Osteoblast (primary cell): ENCODE measurements at regions not wholly inside any gene's neighbourhood (a gene's known extent, or its start where the extent isn't known, plus 50 kb on each side); places are given as distances from the start of the nearest gene placed in this dataset.

Experiments used
- DNase-seq: peaks from one replicate; pipeline ENCODE4 v3.0.0; 2011; ENCODE audit warnings: low spot score, mixed read lengths; ENCODE audit not compliant: insufficient read length; ENCODE audit errors: missing footprints
- H2AFZ ChIP-seq: 2 replicates; pipeline ENCODE4 v1.6.0; 2011; ENCODE audit warnings: mild to moderate bottlenecking, low read length
- H3K27ac ChIP-seq: 2 replicates; pipeline ENCODE4 v1.5.1; 2011; ENCODE audit warnings: mild to moderate bottlenecking, low read depth, low read length, moderate library complexity
- H3K27me3 ChIP-seq: 2 replicates; pipeline ENCODE4 v1.6.0; 2012; ENCODE audit warnings: mild to moderate bottlenecking, control low read depth, inconsistent platforms, low read length, moderate library complexity; ENCODE audit not compliant: insufficient read depth
- H3K36me3 ChIP-seq: 2 replicates; pipeline ENCODE4 v1.5.1; 2011; ENCODE audit warnings: mild to moderate bottlenecking, low read length, control low read depth, moderate library complexity; ENCODE audit not compliant: insufficient read depth
- H3K4me1 ChIP-seq: 2 replicates; pipeline ENCODE4 v1.5.1; 2011; ENCODE audit warnings: mild to moderate bottlenecking, low read length, control low read depth, moderate library complexity; ENCODE audit not compliant: insufficient read depth
- H3K4me2 ChIP-seq: 2 replicates; pipeline ENCODE4 v1.6.0; 2011; ENCODE audit warnings: mild to moderate bottlenecking, low read length; ENCODE audit not compliant: insufficient read depth
- H3K4me3 ChIP-seq: fragments of 200-600 bp; sonication (generic); 3 replicates; pipeline ENCODE4 v1.5.1; 2012; ENCODE audit warnings: mild to moderate bottlenecking, low read length, inconsistent platforms; ENCODE audit not compliant: insufficient read depth
- H3K79me2 ChIP-seq: 2 replicates; pipeline ENCODE4 v1.6.0; 2012; ENCODE audit warnings: mild to moderate bottlenecking, low read length, control low read depth, inconsistent platforms; ENCODE audit not compliant: insufficient read depth
- H3K9me3 ChIP-seq: 2 replicates; pipeline ENCODE4 v1.5.1; 2011; ENCODE audit warnings: low read depth, low read length, control low read depth
- H4K20me1 ChIP-seq: 2 replicates; pipeline ENCODE4 v1.6.0; 2012; ENCODE audit warnings: mild to moderate bottlenecking, low read length, control low read depth; ENCODE audit not compliant: insufficient read depth
- TF ChIP-seq, protein P1 (sequence below): IDR thresholded peaks from 2 replicates; pipeline ENCODE4 v1.5.1; 2011; ENCODE audit warnings: mild to moderate bottlenecking, low read depth, low read length, moderate library complexity; ENCODE audit errors: extremely low read depth

DNA sequence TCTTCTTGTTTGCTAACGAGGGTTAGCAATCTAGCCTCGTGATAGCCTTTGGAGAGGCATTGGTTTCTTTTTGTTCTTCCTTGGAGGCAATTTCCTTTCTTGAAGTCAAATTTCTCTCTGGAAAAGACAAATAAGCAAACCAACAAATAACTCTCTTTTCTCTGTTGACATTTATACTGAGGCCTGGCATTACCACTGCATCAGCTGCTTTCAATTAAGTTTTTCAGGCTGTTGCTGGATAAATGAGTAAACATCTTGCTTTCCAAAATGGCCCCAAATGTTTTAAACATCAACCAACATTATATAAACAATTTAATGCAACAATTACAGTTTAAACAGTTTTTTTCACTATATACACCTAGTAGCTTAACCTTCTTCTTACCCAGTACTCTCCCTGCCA is 264.4 kb downstream of the HTR1A start:
- no peaks in the 10 kb centered on the region for H3K79me2 ChIP-seq
- no peak overlapping the region for H2AFZ ChIP-seq
- TF ChIP-seq, protein P1, sequence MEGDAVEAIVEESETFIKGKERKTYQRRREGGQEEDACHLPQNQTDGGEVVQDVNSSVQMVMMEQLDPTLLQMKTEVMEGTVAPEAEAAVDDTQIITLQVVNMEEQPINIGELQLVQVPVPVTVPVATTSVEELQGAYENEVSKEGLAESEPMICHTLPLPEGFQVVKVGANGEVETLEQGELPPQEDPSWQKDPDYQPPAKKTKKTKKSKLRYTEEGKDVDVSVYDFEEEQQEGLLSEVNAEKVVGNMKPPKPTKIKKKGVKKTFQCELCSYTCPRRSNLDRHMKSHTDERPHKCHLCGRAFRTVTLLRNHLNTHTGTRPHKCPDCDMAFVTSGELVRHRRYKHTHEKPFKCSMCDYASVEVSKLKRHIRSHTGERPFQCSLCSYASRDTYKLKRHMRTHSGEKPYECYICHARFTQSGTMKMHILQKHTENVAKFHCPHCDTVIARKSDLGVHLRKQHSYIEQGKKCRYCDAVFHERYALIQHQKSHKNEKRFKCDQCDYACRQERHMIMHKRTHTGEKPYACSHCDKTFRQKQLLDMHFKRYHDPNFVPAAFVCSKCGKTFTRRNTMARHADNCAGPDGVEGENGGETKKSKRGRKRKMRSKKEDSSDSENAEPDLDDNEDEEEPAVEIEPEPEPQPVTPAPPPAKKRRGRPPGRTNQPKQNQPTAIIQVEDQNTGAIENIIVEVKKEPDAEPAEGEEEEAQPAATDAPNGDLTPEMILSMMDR: no peak
- DNase-seq: no peak
- H3K4me3 ChIP-seq: no peak overlapping the region
- H3K27ac ChIP-seq: no peak overlapping the region
- no peaks in the 10 kb centered on the region for H3K27me3 ChIP-seq
- no peaks in the 10 kb centered on the region for H3K4me1 ChIP-seq
- H3K9me3 ChIP-seq: peaks cover 2% of the 10 kb centered on the region
- H3K4me2 ChIP-seq: no peak overlapping the region
- H3K36me3 ChIP-seq: no peaks in the 10 kb centered on the region
- H4K20me1 ChIP-seq: no peaks in the 10 kb centered on the region

DNA sequence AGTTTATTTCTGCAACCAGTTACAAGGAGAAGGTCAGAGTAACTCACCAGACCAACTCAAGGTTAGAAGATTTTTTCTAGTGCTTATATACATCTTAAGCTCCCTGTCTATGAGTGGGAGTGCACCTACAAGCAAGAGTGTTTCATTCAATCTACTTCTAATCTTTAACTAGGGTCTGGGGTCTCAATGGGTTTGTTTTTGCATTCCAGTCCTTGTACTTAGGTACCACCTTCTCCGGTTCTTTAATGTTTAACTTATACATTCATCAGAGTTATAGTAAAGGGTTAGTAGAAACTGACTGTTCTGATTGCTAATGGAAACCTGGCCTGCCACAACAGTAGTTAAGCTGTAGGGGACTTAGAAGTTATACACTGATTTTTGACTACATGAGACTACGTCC is 271.7 kb downstream of the HTR1A start:
- Histone ChIP-seq H3K4me2 (no peak overlapping the region), H3K9me3 (no peaks in the 10 kb centered on the region)
- TF ChIP-seq, protein P1: no peak

DNA sequence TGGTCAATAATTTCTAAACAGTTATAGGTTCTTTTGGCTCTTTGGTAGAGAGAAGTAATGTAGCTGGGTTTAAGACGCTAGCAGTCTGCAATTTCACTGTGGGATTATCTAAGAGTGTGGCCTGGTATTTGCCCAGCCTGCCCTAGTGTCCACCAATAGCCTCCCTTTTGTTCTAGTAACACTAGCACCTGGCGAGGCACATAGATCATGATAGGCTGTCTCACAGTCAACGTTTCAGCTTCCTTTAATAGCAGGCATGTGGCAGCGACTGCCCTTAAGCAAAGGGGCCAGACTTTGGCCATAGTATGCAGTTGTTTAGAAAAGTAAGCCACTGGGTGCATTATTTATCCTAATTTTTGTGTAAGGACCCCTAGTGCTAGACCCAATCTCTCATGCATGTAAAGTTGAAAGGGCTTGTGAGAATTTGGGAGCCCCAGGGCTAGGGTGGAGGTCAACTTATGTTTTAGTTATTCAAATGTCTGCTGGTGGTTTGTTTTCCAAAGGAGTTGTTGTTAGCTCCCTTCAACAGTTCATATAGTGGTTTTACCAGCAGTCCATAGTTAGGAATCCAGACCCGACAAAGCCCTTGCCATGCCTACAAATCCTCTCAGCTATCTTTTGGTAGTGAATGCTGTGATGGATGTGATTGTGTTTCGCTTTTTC is 274.3 kb downstream of the HTR1A start:
- H2AFZ ChIP-seq: no peak overlapping the region
- H3K27me3 ChIP-seq: no peaks in the 10 kb centered on the region
- no peaks in the 10 kb centered on the region for H3K9me3 ChIP-seq
- no peak for DNase-seq
- no peaks in the 10 kb centered on the region for H4K20me1 ChIP-seq
- no peak overlapping the region for H3K4me2 ChIP-seq
- no peak overlapping the region for H3K4me3 ChIP-seq
- no peaks in the 10 kb centered on the region for H3K79me2 ChIP-seq
- H3K27ac ChIP-seq: no peak overlapping the region
- no peaks in the 10 kb centered on the region for H3K36me3 ChIP-seq
- TF ChIP-seq, protein P1: no peak
- H3K4me1 ChIP-seq: no peaks in the 10 kb centered on the region

More for the DNA sequence above, 271.7 kb downstream of the HTR1A start:
- H2AFZ ChIP-seq: no peak overlapping the region
- H3K4me1 ChIP-seq: no peaks in the 10 kb centered on the region
- H3K36me3 ChIP-seq: no peaks in the 10 kb centered on the region
- no peaks in the 10 kb centered on the region for H3K79me2 ChIP-seq
- no peaks in the 10 kb centered on the region for H3K27me3 ChIP-seq
- no peak for DNase-seq
- no peak overlapping the region for H3K4me3 ChIP-seq
- H3K27ac ChIP-seq: no peak overlapping the region
- H4K20me1 ChIP-seq: no peaks in the 10 kb centered on the region

DNA sequence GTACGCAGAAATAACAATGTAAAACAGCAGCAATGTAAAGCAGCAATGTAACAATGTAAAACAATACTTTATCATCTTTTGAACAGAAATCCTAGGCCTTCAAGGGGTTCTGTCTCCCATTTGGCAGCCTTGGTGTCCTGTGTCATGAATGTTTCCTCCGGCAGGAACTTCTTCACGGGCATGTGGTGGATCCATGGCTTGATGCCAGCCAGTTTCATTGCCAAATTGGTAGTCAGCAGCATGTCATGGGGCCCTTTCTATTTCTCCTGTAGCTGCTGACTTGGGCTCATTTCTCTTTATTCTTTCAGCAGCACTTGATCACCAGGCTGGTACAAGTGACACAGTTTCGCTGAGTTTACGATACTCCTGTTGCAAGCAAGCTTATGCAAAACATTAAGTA is 275.3 kb downstream of the HTR1A start:
- Histone ChIP-seq H3K27ac (no peak overlapping the region), H3K4me1 (no peaks in the 10 kb centered on the region), H2AFZ (no peak overlapping the region), H3K4me3 (no peak overlapping the region), H3K36me3 (no peaks in the 10 kb centered on the region), H4K20me1 (no peaks in the 10 kb centered on the region), H3K4me2 (no peak overlapping the region), H3K79me2 (no peaks in the 10 kb centered on the region), H3K9me3 (no peaks in the 10 kb centered on the region), H3K27me3 (no peaks in the 10 kb centered on the region)
- DNase-seq: no peak
- TF ChIP-seq, protein P1: no peak
